IMR-90 (cell line): ENCODE measurements at regions not wholly inside any gene's neighbourhood (a gene's known extent, or its start where the extent isn't known, plus 50 kb on each side); places are given as distances from the start of the nearest gene placed in this dataset.
"Not testable (repeated sequence)": the region's sequence is repeated elsewhere in the genome, so short reads cannot be mapped to it uniquely, and the experiment has no call there.

ENCODE experiments used
- ATAC-seq: fragments of 200-7000 bp; cut with Tn5 transposase; 2 replicates; pipeline ENCODE4 v1.9.1; 2020; ENCODE audit warnings: low read depth, mild to moderate bottlenecking, moderate library complexity
- BruUV-seq: library from RNA; stranded (reverse); fragments of 400-500 nt; replicated peaks from 2 replicates; lab custom pipeline; 2021; lab: Mats Ljungman, UMichigan
- CTCF ChIA-PET: fragments of 300-600 bp; formaldehyde crosslinking; extraction: SDS; loops from one replicate; lab custom pipeline; 2021; ENCODE audit warnings: antibody characterized with exemption; lab: Yijun Ruan, JAX
- POLR2A ChIA-PET: fragments of 300-600 bp; sonication (Branson Sonifier 250); formaldehyde crosslinking; loops from one replicate; lab custom pipeline; 2022; ENCODE audit warnings: antibody characterized with exemption; ENCODE audit not compliant: unreplicated experiment; lab: Charles Lee
- DNase-seq: peaks from one replicate; pipeline ENCODE4 v3.0.0; 2013
- H2AFZ ChIP-seq: replicated peaks from 2 replicates; pipeline ENCODE3; 2013; ENCODE audit warnings: low read length, mild to moderate bottlenecking; ENCODE audit not compliant: poor library complexity
- H2AK5ac ChIP-seq: 2 replicates; pipeline ENCODE4 v1.6.1; 2013; ENCODE audit warnings: low read depth, low read length, inconsistent platforms
- H2AK9ac ChIP-seq: replicated peaks from 2 replicates; pipeline ENCODE3; 2013; ENCODE audit warnings: mild to moderate bottlenecking, low read depth, low read length, moderate library complexity; ENCODE audit not compliant: poor library complexity
- H2BK120ac ChIP-seq: 2 replicates; pipeline ENCODE4 v1.6.1; 2013; ENCODE audit warnings: low read depth, low read length, inconsistent platforms
- H2BK15ac ChIP-seq: 3 replicates; pipeline ENCODE4 v1.6.1; 2013; ENCODE audit warnings: low read depth, low read length, inconsistent platforms
- H2BK20ac ChIP-seq: 2 replicates; pipeline ENCODE4 v1.6.1; 2013; ENCODE audit warnings: low read depth, mild to moderate bottlenecking, inconsistent platforms, low read length, moderate library complexity
- H2BK5ac ChIP-seq: 2 replicates; pipeline ENCODE4 v1.6.1; 2013; ENCODE audit warnings: mild to moderate bottlenecking, low read depth, low read length, inconsistent platforms; ENCODE audit not compliant: poor library complexity, severe bottlenecking
- H3K14ac ChIP-seq: replicated peaks from 2 replicates; pipeline ENCODE4 v1.6.1; 2013; ENCODE audit warnings: low read depth, low read length, inconsistent platforms
- H3K18ac ChIP-seq: 2 replicates; pipeline ENCODE4 v1.6.1; 2013; ENCODE audit warnings: low read depth, low read length, control low read depth
- H3K23ac ChIP-seq: 2 replicates; pipeline ENCODE4 v1.6.1; 2013; ENCODE audit warnings: low read depth, low read length, inconsistent platforms
- H3K27ac ChIP-seq: 2 replicates; pipeline ENCODE4 v1.5.1; 2013; ENCODE audit warnings: mild to moderate bottlenecking, control low read depth, low read length; ENCODE audit not compliant: insufficient read depth
- H3K27me3 ChIP-seq: 2 replicates; pipeline ENCODE4 v1.6.1; 2013; ENCODE audit warnings: low read length; ENCODE audit not compliant: control insufficient read depth, insufficient read depth
- H3K36me3 ChIP-seq: 2 replicates; pipeline ENCODE4 v1.6.1; 2013; ENCODE audit warnings: low read length, mixed read lengths; ENCODE audit not compliant: control insufficient read depth, insufficient read depth
- H3K4ac ChIP-seq: 2 replicates; pipeline ENCODE4 v1.6.1; 2013; ENCODE audit warnings: low read depth, low read length, inconsistent platforms
- H3K4me1 ChIP-seq: 2 replicates; pipeline ENCODE4 v1.6.1; 2013; ENCODE audit warnings: low read length, mixed read lengths; ENCODE audit not compliant: control insufficient read depth, insufficient read depth
- H3K4me2 ChIP-seq: 2 replicates; pipeline ENCODE4 v1.6.1; 2013; ENCODE audit warnings: low read depth, mild to moderate bottlenecking, control low read depth, low read length, moderate library complexity
- H3K4me3 ChIP-seq: 2 replicates; pipeline ENCODE4 v1.5.1; 2013; ENCODE audit warnings: low read depth, mild to moderate bottlenecking, control low read depth, low read length, moderate library complexity; ENCODE audit not compliant: insufficient read depth
- H3K56ac ChIP-seq: 2 replicates; pipeline ENCODE4 v1.6.1; 2013; ENCODE audit warnings: low read length, inconsistent platforms; ENCODE audit not compliant: insufficient read depth; ENCODE audit errors: extremely low read depth
- H3K79me1 ChIP-seq, 2 experiments: 2 replicates each; pipeline ENCODE4 v1.6.1; 2013; ENCODE audit warnings: low read length in 2 of 2, inconsistent platforms in 1 of 2, low read depth in 1 of 2
- H3K9ac ChIP-seq: 2 replicates; pipeline ENCODE4 v1.6.1; 2013; ENCODE audit warnings: low read depth, low read length, control low read depth
- H3K9me1 ChIP-seq: 2 replicates; pipeline ENCODE4 v1.6.1; 2013; ENCODE audit warnings: low read length, inconsistent platforms; ENCODE audit not compliant: insufficient read depth
- H3K9me3 ChIP-seq: 2 replicates; pipeline ENCODE4 v1.6.1; 2013; ENCODE audit warnings: low read length; ENCODE audit not compliant: control insufficient read depth, insufficient read depth
- H4K20me1 ChIP-seq: 2 replicates; pipeline ENCODE4 v1.6.1; 2013; ENCODE audit warnings: low read length, inconsistent platforms; ENCODE audit not compliant: insufficient read depth
- H4K5ac ChIP-seq: 2 replicates; pipeline ENCODE4 v1.6.1; 2013; ENCODE audit warnings: mild to moderate bottlenecking, low read depth, low read length, control low read depth
- H4K8ac ChIP-seq, 2 experiments: 2 replicates each; pipeline ENCODE4 v1.6.1; 2013; ENCODE audit warnings: low read depth in 2 of 2, low read length in 2 of 2, control low read depth in 1 of 2, inconsistent platforms in 1 of 2
- H4K91ac ChIP-seq: 2 replicates; pipeline ENCODE4 v1.6.1; 2013; ENCODE audit warnings: low read depth, low read length, inconsistent platforms; ENCODE audit not compliant: insufficient read depth
- WGBS, 2 experiments: methylation state at CpG; one replicate each; pipeline versions ENCODE4 v1.1.5 to v1.1.7; 2013; ENCODE audit warnings: missing lambda C conversion rate in 2 of 2; ENCODE audit not compliant: insufficient read length in 1 of 2; ENCODE audit errors: extremely low coverage in 2 of 2; 5-methylcytosine and 5-hydroxymethylcytosine counted together
- dilution Hi-C: fragments of 300-500 bp; cut with HindIII; formaldehyde crosslinking; loops from one replicate; pipeline ENCODE4 v1.14.3; 2018; ENCODE audit warnings: low sequenced_read_pairs; ENCODE audit not compliant: unreplicated experiment
- in situ Hi-C: fragments of 300-500 bp; cut with MboI; formaldehyde crosslinking; loops from 3 replicates; pipeline ENCODE4 v1.14.3; 2019; ENCODE audit warnings: low sequenced_read_pairs, inconsistent platforms, mixed read lengths
- intact Hi-C: fragments of 100-400 bp; cut with micrococcal nuclease; formaldehyde crosslinking; loops from 2 replicates; pipeline ENCODE4 v1.10.0; 2022

- not testable (repeated sequence) for H4K8ac ChIP-seq
Measured at GRCh38 chr16:88176591-88177180, 206.1 kb upstream of the ZNF469 start.

GRCh38 chr16:88178251-88178650 is 204.5 kb upstream of the ZNF469 start:
- H3K4me1 ChIP-seq, H3K79me1 ChIP-seq, DNase-seq, CTCF ChIA-PET, intact Hi-C loops, H2AK5ac ChIP-seq, H3K56ac ChIP-seq, H4K8ac ChIP-seq, H3K27me3 ChIP-seq, H3K36me3 ChIP-seq, BruUV-seq, dilution Hi-C loops, H3K4me2 ChIP-seq, ATAC-seq, H3K9ac ChIP-seq, H3K23ac ChIP-seq, H2BK20ac ChIP-seq, H3K4me3 ChIP-seq, H3K9me1 ChIP-seq, H3K27ac ChIP-seq, H3K9me3 ChIP-seq, H2AFZ ChIP-seq, POLR2A ChIA-PET, in situ Hi-C loops, H4K5ac ChIP-seq, H3K4ac ChIP-seq, H2AK9ac ChIP-seq, H2BK15ac ChIP-seq, H3K14ac ChIP-seq, H4K91ac ChIP-seq, H2BK5ac ChIP-seq, H4K20me1 ChIP-seq, H3K18ac ChIP-seq, H2BK120ac ChIP-seq: not testable (repeated sequence)
- 84% methylated on average over 7 of the region's 15 CpGs; no CpG with 5 or more reads in 1 of the 2 experiments for WGBS, 2 experiments

More at GRCh38 chr16:88176591-88177180, 206.1 kb upstream of the ZNF469 start:
- H3K23ac ChIP-seq, H2BK15ac ChIP-seq, H3K9me1 ChIP-seq, intact Hi-C loops, H2BK120ac ChIP-seq, H3K27me3 ChIP-seq, H3K18ac ChIP-seq, H3K9me3 ChIP-seq, in situ Hi-C loops, H3K4me3 ChIP-seq, H3K27ac ChIP-seq, H2BK5ac ChIP-seq, H3K14ac ChIP-seq, POLR2A ChIA-PET, H2AK5ac ChIP-seq, H2AK9ac ChIP-seq, dilution Hi-C loops, H4K20me1 ChIP-seq, H3K4me2 ChIP-seq, H3K4ac ChIP-seq, H3K36me3 ChIP-seq, H3K79me1 ChIP-seq, H3K4me1 ChIP-seq, H4K5ac ChIP-seq, H2BK20ac ChIP-seq, H2AFZ ChIP-seq, H3K56ac ChIP-seq, CTCF ChIA-PET, H4K91ac ChIP-seq, BruUV-seq, H3K9ac ChIP-seq, ATAC-seq, DNase-seq: not testable (repeated sequence)
- WGBS, 2 experiments, result 95% methylated on average over 8 of the region's 23 CpGs; no CpG with 5 or more reads in 1 of the 2 experiments
